Astrocyte (in vitro differentiated cells and primary cell): ENCODE measurements at regions not wholly inside any gene's neighbourhood (a gene's known extent, or its start where the extent isn't known, plus 50 kb on each side); places are given as distances from the start of the nearest gene placed in this dataset.

Experiments
- EZH2 ChIP-seq: IDR thresholded peaks from 2 replicates; pipeline ENCODE4 v1.6.1; 2012; ENCODE audit warnings: mild to moderate bottlenecking, low read length, inconsistent platforms; ENCODE audit not compliant: insufficient read depth
- TF ChIP-seq, protein P1 (sequence below): IDR thresholded peaks from 2 replicates; pipeline ENCODE4 v1.5.1; 2011; ENCODE audit warnings: low read depth, mild to moderate bottlenecking, inconsistent platforms, low read length, moderate library complexity; ENCODE audit not compliant: insufficient read depth

DNA sequence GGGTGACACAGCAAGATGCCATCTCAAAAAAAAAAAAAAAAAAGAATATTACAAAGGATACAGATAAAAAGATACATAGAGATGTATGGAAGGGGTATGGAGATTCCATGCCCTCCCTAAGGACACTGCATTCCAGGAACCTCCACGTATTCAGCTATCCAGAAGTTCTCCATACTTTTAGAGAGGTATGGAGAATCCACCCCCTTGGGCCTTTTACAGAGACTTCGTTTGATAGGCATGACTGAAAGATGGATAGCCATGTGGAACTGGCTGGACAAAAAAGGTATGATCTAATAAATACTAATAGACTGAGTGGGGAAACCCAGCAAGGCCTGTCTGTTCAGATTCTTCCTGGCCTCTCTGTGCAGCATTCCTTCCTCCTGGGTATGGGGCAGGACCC, 56.6 kb upstream of the DMRT1 start:
- TF ChIP-seq EZH2: no peak
- TF ChIP-seq, protein P1, sequence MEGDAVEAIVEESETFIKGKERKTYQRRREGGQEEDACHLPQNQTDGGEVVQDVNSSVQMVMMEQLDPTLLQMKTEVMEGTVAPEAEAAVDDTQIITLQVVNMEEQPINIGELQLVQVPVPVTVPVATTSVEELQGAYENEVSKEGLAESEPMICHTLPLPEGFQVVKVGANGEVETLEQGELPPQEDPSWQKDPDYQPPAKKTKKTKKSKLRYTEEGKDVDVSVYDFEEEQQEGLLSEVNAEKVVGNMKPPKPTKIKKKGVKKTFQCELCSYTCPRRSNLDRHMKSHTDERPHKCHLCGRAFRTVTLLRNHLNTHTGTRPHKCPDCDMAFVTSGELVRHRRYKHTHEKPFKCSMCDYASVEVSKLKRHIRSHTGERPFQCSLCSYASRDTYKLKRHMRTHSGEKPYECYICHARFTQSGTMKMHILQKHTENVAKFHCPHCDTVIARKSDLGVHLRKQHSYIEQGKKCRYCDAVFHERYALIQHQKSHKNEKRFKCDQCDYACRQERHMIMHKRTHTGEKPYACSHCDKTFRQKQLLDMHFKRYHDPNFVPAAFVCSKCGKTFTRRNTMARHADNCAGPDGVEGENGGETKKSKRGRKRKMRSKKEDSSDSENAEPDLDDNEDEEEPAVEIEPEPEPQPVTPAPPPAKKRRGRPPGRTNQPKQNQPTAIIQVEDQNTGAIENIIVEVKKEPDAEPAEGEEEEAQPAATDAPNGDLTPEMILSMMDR: no peak
